ENCODE measurements at regions not wholly inside any gene's neighbourhood (a gene's known extent, or its start where the extent isn't known, plus 50 kb on each side); places are given as distances from the start of the nearest gene placed in this dataset.

- no peak overlapping the region for H3K27ac ChIP-seq
- peak; percentile 85 for TF ChIP-seq CTCF (conservative IDR thresholded peaks at IDR 0.05)
- TF ChIP-seq ZFX (IDR thresholded peaks at IDR 0.05) = no peak
Measured at GRCh38 chr17:33674685-33675084, 381.6 kb upstream of the ASIC2 start.

GRCh38 chr17:33676444-33676843 lies 383.3 kb upstream of the ASIC2 start:
- no peak overlapping the region for H3K27ac ChIP-seq
- no peak for TF ChIP-seq ZFX (IDR thresholded peaks at IDR 0.05)
- no peak for TF ChIP-seq CTCF (conservative IDR thresholded peaks at IDR 0.05)

GRCh38 chr17:33679595-33679994 lies 386.5 kb upstream of the ASIC2 start:
- no peak overlapping the region for H3K27ac ChIP-seq
- TF ChIP-seq ZFX (IDR thresholded peaks at IDR 0.05) = no peak
- no peak for TF ChIP-seq CTCF (conservative IDR thresholded peaks at IDR 0.05)

GRCh38 chr17:33680472-33680871 lies 387.4 kb upstream of the ASIC2 start:
- H3K27ac ChIP-seq = no peak overlapping the region
- TF ChIP-seq ZFX (IDR thresholded peaks at IDR 0.05) (no peak), CTCF (conservative IDR thresholded peaks at IDR 0.05) (no peak)

- TF ChIP-seq CTCF (conservative IDR thresholded peaks at IDR 0.05) (no peak), ZFX (IDR thresholded peaks at IDR 0.05) (no peak)
- no peak overlapping the region for H3K27ac ChIP-seq
Measured at GRCh38 chr17:33682599-33682998, 389.5 kb upstream of the ASIC2 start.

GRCh38 chr17:33684735-33685134 lies 391.6 kb upstream of the ASIC2 start:
- TF ChIP-seq ZFX (IDR thresholded peaks at IDR 0.05) (no peak), CTCF (conservative IDR thresholded peaks at IDR 0.05) (no peak)
- no peak overlapping the region for H3K27ac ChIP-seq

GRCh38 chr17:33686171-33686570 lies 393.1 kb upstream of the ASIC2 start:
- TF ChIP-seq CTCF (conservative IDR thresholded peaks at IDR 0.05) (peak; percentile 81), ZFX (IDR thresholded peaks at IDR 0.05) (no peak)
- H3K27ac ChIP-seq = no peak overlapping the region
